ENCODE measurements at regions not wholly inside any gene's neighbourhood (a gene's known extent, or its start where the extent isn't known, plus 50 kb on each side); places are given as distances from the start of the nearest gene placed in this dataset.
"Not testable (repeated sequence)": the region's sequence is repeated elsewhere in the genome, so short reads cannot be mapped to it uniquely, and the experiment has no call there.

- Histone ChIP-seq H3K4me1 (ENCODE audit: control insufficient read depth, insufficient read depth, low read length) (peaks cover 8% of the 10 kb centered on the region), H3K36me3 (ENCODE audit: control insufficient read depth, insufficient read depth, low read length) (no peaks in the 10 kb centered on the region), H3K9ac (ENCODE audit: low read depth, low read length) (no peak overlapping the region), H3K27me3 (ENCODE audit: control insufficient read depth, insufficient read depth, low read length) (peaks cover 3% of the 10 kb centered on the region), H3K9me3 (ENCODE audit: control insufficient read depth, insufficient read depth, low read length) (no peaks in the 10 kb centered on the region), H3K4me3 (ENCODE audit: low read depth, low read length) (no peak overlapping the region)
Observed at GRCh38 chr5:174626369-174626920, 97.9 kb upstream of the MSX2 start.

DNA sequence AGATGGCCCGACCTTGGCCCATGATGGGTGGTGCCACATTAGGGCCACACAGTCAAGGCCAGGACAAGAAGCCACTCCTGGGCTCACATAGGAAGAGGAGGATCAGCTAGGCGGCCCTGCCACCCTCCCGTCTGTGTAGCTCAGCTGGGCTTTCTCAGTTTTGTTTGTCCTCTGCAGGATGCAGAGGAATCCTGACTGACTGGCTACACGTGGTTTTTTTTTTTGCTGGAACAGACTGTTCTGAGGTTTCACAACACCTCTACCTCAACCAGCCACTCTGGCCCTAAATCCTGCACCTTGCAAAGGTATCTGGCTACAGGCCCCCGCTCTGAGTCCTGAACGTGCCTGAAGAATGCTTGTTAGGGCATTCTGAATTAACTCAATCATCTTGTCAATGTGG is 88.3 kb upstream of the MSX2 start:
- no peaks in the 10 kb centered on the region for H3K4me1 ChIP-seq (ENCODE audit: control insufficient read depth, insufficient read depth, low read length)
- H3K9ac ChIP-seq (ENCODE audit: low read depth, low read length), result no peak overlapping the region
- no peaks in the 10 kb centered on the region for H3K9me3 ChIP-seq (ENCODE audit: control insufficient read depth, insufficient read depth, low read length)
- no peak overlapping the region for H3K4me3 ChIP-seq (ENCODE audit: low read depth, low read length)
- H3K36me3 ChIP-seq (ENCODE audit: control insufficient read depth, insufficient read depth, low read length), result no peaks in the 10 kb centered on the region
- H3K27me3 ChIP-seq (ENCODE audit: control insufficient read depth, insufficient read depth, low read length), result no peaks in the 10 kb centered on the region

GRCh38 chr5:174642816-174643405 is 81.5 kb upstream of the MSX2 start:
- H3K27me3 ChIP-seq (ENCODE audit: control insufficient read depth, insufficient read depth, low read length), result no peaks in the 10 kb centered on the region

DNA sequence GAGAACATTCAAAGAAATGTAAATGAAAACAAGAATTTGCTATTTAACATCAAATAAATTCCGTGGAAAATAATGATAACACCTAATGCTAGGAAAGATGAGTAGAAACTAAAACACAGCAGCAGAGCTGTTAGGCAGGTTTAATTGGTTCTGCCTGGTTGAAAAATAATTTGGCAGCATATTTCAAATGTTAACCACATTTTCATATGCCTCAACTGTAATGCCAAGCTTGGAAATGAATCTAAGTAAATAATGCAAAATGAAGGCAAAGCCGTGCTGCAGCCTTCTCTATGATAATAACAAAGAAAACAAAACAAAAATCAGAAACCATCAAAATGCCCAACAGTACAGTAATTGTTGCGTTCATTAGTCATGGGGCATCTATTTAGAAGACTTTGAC is 79.9 kb upstream of the MSX2 start:
- Histone ChIP-seq H3K9ac (ENCODE audit: low read depth, low read length) (no peak overlapping the region), H3K9me3 (ENCODE audit: control insufficient read depth, insufficient read depth, low read length) (peaks cover 4% of the 10 kb centered on the region), H3K4me1 (ENCODE audit: control insufficient read depth, insufficient read depth, low read length) (no peaks in the 10 kb centered on the region), H3K36me3 (ENCODE audit: control insufficient read depth, insufficient read depth, low read length) (no peaks in the 10 kb centered on the region), H3K27me3 (ENCODE audit: control insufficient read depth, insufficient read depth, low read length) (no peaks in the 10 kb centered on the region), H3K4me3 (ENCODE audit: low read depth, low read length) (no peak overlapping the region)

More at GRCh38 chr5:174642816-174643405, 81.5 kb upstream of the MSX2 start:
- Histone ChIP-seq H3K9me3 (ENCODE audit: control insufficient read depth, insufficient read depth, low read length) (peaks cover 4% of the 10 kb centered on the region), H3K4me1 (ENCODE audit: control insufficient read depth, insufficient read depth, low read length) (no peaks in the 10 kb centered on the region), H3K36me3 (ENCODE audit: control insufficient read depth, insufficient read depth, low read length) (no peaks in the 10 kb centered on the region), H3K4me3 (ENCODE audit: low read depth, low read length) (no peak overlapping the region), H3K9ac (ENCODE audit: low read depth, low read length) (no peak overlapping the region)

- Histone ChIP-seq H3K27me3 (ENCODE audit: control insufficient read depth, insufficient read depth, low read length) (no peaks in the 10 kb centered on the region), H3K9me3 (ENCODE audit: control insufficient read depth, insufficient read depth, low read length) (peaks cover 4% of the 10 kb centered on the region), H3K36me3 (ENCODE audit: control insufficient read depth, insufficient read depth, low read length) (no peaks in the 10 kb centered on the region), H3K9ac (ENCODE audit: low read depth, low read length) (no peak overlapping the region), H3K4me3 (ENCODE audit: low read depth, low read length) (no peak overlapping the region), H3K4me1 (ENCODE audit: control insufficient read depth, insufficient read depth, low read length) (no peaks in the 10 kb centered on the region)
Observed at GRCh38 chr5:174644923-174645322, 79.5 kb upstream of the MSX2 start.

- Histone ChIP-seq H3K4me3 (ENCODE audit: low read depth, low read length) (no peak overlapping the region), H3K36me3 (ENCODE audit: control insufficient read depth, insufficient read depth, low read length) (no peaks in the 10 kb centered on the region), H3K4me1 (ENCODE audit: control insufficient read depth, insufficient read depth, low read length) (no peaks in the 10 kb centered on the region), H3K27me3 (ENCODE audit: control insufficient read depth, insufficient read depth, low read length) (no peaks in the 10 kb centered on the region), H3K9ac (ENCODE audit: low read depth, low read length) (no peak overlapping the region), H3K9me3 (ENCODE audit: control insufficient read depth, insufficient read depth, low read length) (peaks cover 4% of the 10 kb centered on the region)
Observed at GRCh38 chr5:174645677-174646076, 78.7 kb upstream of the MSX2 start.

DNA sequence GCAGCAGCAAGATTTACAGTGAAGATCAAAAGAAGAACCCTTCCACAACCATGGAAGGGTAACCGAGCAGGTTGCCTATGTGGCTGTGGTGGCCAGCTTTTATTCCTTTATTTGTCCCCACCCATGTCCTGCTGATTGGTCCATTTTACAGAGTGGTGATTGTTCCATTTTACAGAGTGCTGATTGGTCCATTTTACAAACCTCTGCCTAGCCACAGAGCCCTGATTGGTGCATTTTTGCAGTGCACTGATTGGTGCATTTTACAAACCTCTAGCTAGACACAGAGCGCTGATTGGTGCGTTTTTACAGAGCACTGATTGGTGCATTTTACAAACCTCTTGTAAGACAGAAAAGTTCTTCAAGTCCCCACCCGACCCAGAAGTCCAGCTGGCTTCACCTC is 75.8 kb upstream of the MSX2 start:
- H3K27me3 ChIP-seq (ENCODE audit: control insufficient read depth, insufficient read depth, low read length); H3K4me3 ChIP-seq (ENCODE audit: low read depth, low read length): not testable (repeated sequence)

DNA sequence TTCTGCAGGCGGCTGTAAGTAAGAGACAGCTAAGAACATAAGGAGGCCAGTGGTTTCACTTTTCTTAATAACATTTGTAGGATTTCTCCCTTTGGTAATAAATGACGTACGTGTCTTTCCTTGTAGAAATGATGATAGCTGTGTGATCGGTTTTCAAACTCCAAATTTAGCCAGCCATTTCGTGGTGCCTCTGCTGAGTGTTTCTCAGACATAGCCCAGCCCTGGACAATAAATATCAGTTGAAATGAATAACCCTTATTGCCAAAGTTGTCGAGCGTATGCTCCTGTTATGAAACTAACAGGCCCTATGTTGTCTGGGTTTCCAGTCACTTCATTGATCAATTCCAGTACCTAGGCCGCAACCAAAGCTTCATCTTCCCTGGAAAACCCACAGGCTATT is 75.0 kb upstream of the MSX2 start:
- Histone ChIP-seq H3K27me3 (ENCODE audit: control insufficient read depth, insufficient read depth, low read length) (no peaks in the 10 kb centered on the region), H3K4me1 (ENCODE audit: control insufficient read depth, insufficient read depth, low read length) (no peaks in the 10 kb centered on the region), H3K9ac (ENCODE audit: low read depth, low read length) (no peak overlapping the region), H3K4me3 (ENCODE audit: low read depth, low read length) (no peak overlapping the region), H3K36me3 (ENCODE audit: control insufficient read depth, insufficient read depth, low read length) (no peaks in the 10 kb centered on the region), H3K9me3 (ENCODE audit: control insufficient read depth, insufficient read depth, low read length) (peaks cover 4% of the 10 kb centered on the region)

More for the DNA sequence above, 75.8 kb upstream of the MSX2 start:
- not testable (repeated sequence) for H3K36me3 ChIP-seq (ENCODE audit: control insufficient read depth, insufficient read depth, low read length); H3K9me3 ChIP-seq (ENCODE audit: control insufficient read depth, insufficient read depth, low read length); H3K9ac ChIP-seq (ENCODE audit: low read depth, low read length); H3K4me1 ChIP-seq (ENCODE audit: control insufficient read depth, insufficient read depth, low read length)

DNA sequence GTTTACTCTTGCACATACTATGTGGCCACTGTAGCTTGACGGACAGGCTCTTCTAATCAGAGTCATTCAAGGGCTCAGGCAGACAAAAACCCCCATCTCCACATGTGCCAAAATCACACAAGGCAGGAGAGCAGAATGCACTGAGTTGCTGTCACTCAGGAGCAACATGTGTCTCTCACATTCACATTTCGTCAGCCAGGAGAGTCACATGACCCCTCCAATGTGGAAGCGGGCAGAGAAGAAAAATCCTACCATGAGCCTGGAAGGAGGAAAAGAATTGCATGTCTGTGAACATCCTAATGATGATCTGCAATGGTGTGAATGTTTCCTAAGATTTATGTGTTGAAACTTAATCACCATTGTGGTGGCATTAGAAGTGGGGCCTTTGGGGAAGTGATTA is 69.9 kb upstream of the MSX2 start:
- H3K4me1 ChIP-seq (ENCODE audit: control insufficient read depth, insufficient read depth, low read length), result no peaks in the 10 kb centered on the region
- no peaks in the 10 kb centered on the region for H3K36me3 ChIP-seq (ENCODE audit: control insufficient read depth, insufficient read depth, low read length)
- H3K9ac ChIP-seq (ENCODE audit: low read depth, low read length), result no peak overlapping the region
- H3K4me3 ChIP-seq (ENCODE audit: low read depth, low read length), result no peak overlapping the region
- no peaks in the 10 kb centered on the region for H3K9me3 ChIP-seq (ENCODE audit: control insufficient read depth, insufficient read depth, low read length)
- no peaks in the 10 kb centered on the region for H3K27me3 ChIP-seq (ENCODE audit: control insufficient read depth, insufficient read depth, low read length)

DNA sequence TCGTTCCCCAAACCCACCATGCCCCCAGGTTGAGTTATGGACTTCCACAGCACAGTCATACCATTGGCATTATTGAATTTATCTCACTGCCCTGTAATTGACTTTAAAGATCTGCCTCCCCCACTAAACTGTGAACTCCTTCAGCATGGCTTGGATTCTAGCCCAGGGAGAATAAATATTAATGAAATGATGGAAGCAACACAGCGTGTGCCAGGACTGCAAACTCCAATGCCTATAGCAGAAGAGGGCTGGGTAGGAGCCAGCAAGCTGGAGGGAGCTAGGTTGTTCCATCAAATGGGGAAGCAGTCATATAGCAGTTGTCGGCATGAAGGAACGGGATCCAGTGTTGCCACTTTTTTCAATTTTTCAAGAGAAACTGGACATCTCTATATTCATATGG is 69.0 kb upstream of the MSX2 start:
- Histone ChIP-seq H3K9me3 (ENCODE audit: control insufficient read depth, insufficient read depth, low read length) (no peaks in the 10 kb centered on the region), H3K9ac (ENCODE audit: low read depth, low read length) (no peak overlapping the region), H3K4me3 (ENCODE audit: low read depth, low read length) (no peak overlapping the region), H3K4me1 (ENCODE audit: control insufficient read depth, insufficient read depth, low read length) (no peaks in the 10 kb centered on the region), H3K27me3 (ENCODE audit: control insufficient read depth, insufficient read depth, low read length) (no peaks in the 10 kb centered on the region), H3K36me3 (ENCODE audit: control insufficient read depth, insufficient read depth, low read length) (no peaks in the 10 kb centered on the region)

DNA sequence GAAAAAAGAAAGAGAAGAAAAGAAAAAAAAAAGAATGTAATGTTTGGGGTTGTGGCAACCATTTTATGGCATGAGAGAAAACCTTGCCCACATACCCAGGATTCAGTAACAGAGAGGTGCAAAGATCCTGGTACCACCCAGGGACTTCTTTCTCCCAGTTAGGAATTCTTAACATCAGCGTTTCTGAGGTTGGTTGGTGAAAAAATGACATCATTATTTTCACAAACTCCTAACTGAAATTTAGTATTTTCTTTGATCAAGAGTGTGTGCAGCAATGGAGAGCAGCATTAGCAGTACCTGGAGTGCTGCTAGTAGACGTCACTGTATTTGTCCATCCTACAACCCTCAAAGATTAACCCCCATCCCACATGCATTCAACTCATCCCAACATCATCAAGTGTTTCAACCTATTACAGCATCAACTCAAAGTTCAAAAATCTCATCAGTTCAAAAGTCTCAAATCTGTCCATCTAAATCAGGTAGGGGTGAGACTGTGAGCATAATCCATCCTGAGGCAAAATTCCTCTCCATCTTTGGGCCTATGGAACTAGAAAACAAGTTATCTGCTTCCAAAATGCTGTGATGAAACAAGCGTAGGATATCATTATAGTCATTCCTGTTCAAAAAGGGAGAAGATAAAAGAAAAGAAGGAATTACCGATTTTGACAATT is 60.1 kb upstream of the MSX2 start:
- Histone ChIP-seq H3K36me3 (ENCODE audit: control insufficient read depth, insufficient read depth, low read length) (no peaks in the 10 kb centered on the region), H3K4me3 (ENCODE audit: low read depth, low read length) (no peak overlapping the region), H3K9me3 (ENCODE audit: control insufficient read depth, insufficient read depth, low read length) (no peaks in the 10 kb centered on the region), H3K4me1 (ENCODE audit: control insufficient read depth, insufficient read depth, low read length) (no peaks in the 10 kb centered on the region), H3K9ac (ENCODE audit: low read depth, low read length) (no peak overlapping the region), H3K27me3 (ENCODE audit: control insufficient read depth, insufficient read depth, low read length) (no peaks in the 10 kb centered on the region)

GRCh38 chr5:174665347-174665746 is 59.0 kb upstream of the MSX2 start:
- Histone ChIP-seq H3K9ac (ENCODE audit: low read depth, low read length) (no peak overlapping the region), H3K9me3 (ENCODE audit: control insufficient read depth, insufficient read depth, low read length) (no peaks in the 10 kb centered on the region), H3K4me3 (ENCODE audit: low read depth, low read length) (no peak overlapping the region), H3K27me3 (ENCODE audit: control insufficient read depth, insufficient read depth, low read length) (no peaks in the 10 kb centered on the region), H3K4me1 (ENCODE audit: control insufficient read depth, insufficient read depth, low read length) (no peaks in the 10 kb centered on the region), H3K36me3 (ENCODE audit: control insufficient read depth, insufficient read depth, low read length) (no peaks in the 10 kb centered on the region)

Measured in iPS-15b (cell line).